ENCODE measurements at regions not wholly inside any gene's neighbourhood (a gene's known extent, or its start where the extent isn't known, plus 50 kb on each side); places are given as distances from the start of the nearest gene placed in this dataset.

DNA sequence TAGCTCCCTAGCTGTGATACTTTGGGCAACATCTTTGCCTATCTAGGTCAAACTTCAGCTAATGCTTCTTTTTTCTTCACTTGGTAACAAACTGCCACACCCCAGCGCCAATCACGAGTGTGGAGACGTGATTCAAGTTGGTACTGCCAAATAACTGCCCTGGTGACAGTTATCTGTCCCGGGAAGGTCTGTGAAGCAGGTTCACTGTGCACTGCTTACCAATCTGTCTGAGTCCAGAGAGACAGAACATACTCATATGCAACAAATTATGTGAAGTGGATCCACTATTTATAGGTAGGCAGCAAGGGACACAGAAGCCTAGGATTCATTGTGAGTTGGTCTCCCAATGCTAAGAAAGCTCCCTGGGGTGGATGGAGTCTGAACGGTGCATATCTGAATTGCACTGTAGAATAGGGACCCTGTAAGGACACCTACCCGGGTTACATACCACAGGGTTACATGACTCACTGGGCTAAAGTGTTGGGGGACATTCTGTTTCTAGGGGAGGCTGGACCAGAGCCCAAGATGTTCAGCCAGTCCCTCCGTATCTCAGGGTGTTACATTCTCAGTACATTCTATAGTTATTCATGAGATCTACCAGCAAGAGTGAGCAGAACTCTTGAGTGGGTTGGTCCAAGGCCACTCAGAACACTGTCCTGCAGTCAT, 95.4 kb upstream of the STC2 start:
- no peak for TF ChIP-seq POLR2A (IDR thresholded peaks at IDR 0.05)
- TF ChIP-seq, protein P1, sequence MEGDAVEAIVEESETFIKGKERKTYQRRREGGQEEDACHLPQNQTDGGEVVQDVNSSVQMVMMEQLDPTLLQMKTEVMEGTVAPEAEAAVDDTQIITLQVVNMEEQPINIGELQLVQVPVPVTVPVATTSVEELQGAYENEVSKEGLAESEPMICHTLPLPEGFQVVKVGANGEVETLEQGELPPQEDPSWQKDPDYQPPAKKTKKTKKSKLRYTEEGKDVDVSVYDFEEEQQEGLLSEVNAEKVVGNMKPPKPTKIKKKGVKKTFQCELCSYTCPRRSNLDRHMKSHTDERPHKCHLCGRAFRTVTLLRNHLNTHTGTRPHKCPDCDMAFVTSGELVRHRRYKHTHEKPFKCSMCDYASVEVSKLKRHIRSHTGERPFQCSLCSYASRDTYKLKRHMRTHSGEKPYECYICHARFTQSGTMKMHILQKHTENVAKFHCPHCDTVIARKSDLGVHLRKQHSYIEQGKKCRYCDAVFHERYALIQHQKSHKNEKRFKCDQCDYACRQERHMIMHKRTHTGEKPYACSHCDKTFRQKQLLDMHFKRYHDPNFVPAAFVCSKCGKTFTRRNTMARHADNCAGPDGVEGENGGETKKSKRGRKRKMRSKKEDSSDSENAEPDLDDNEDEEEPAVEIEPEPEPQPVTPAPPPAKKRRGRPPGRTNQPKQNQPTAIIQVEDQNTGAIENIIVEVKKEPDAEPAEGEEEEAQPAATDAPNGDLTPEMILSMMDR (IDR thresholded peaks at IDR 0.05) = no peak

All from adrenal gland (tissue), 5 donors.